NCI-H146 treated with DMSO at 0.1 percent for 48 hours (cell line): ENCODE measurements at regions not wholly inside any gene's neighbourhood (a gene's known extent, or its start where the extent isn't known, plus 50 kb on each side); places are given as distances from the start of the nearest gene placed in this dataset.
"Not testable (repeated sequence)": the region's sequence is repeated elsewhere in the genome, so short reads cannot be mapped to it uniquely, and the experiment has no call there.

Experiments used
- DNase-seq: peaks from one replicate; lab custom pipeline; 2025; ENCODE audit not compliant: unreplicated experiment; lab: John Stamatoyannopoulos, UW

- DNase-seq: no peak
These were observed 152.1 kb downstream of the UQCRFS1 start for GRCh38 chr19:29060813-29061364.

- no peak for DNase-seq
These were observed 156.4 kb downstream of the UQCRFS1 start for GRCh38 chr19:29056535-29056934.

GRCh38 chr19:29054886-29055675 lies 157.9 kb downstream of the UQCRFS1 start:
- DNase-seq: no peak

GRCh38 chr19:29048873-29049272 lies 164.1 kb downstream of the UQCRFS1 start:
- DNase-seq: no peak

GRCh38 chr19:29045679-29046254 lies 167.2 kb downstream of the UQCRFS1 start:
- DNase-seq: no peak

GRCh38 chr19:29044037-29044436 lies 168.9 kb downstream of the UQCRFS1 start:
- DNase-seq: no peak

- no peak for DNase-seq
These were observed 170.5 kb downstream of the UQCRFS1 start for GRCh38 chr19:29042450-29042849.

- DNase-seq: no peak
These were observed 172.0 kb downstream of the UQCRFS1 start for GRCh38 chr19:29040951-29041350.

GRCh38 chr19:29040292-29040691 lies 172.7 kb downstream of the UQCRFS1 start:
- no peak for DNase-seq

- DNase-seq: not testable (repeated sequence)
These were observed 173.9 kb downstream of the UQCRFS1 start for GRCh38 chr19:29039036-29039435.

GRCh38 chr19:29031216-29031615 lies 181.7 kb downstream of the UQCRFS1 start:
- no peak for DNase-seq

- no peak for DNase-seq
These were observed 183.5 kb downstream of the UQCRFS1 start for GRCh38 chr19:29029268-29029958.

GRCh38 chr19:29022599-29022998 lies 190.4 kb downstream of the UQCRFS1 start:
- no peak for DNase-seq

- DNase-seq: no peak
These were observed 190.8 kb downstream of the UQCRFS1 start for GRCh38 chr19:29022165-29022564.

- DNase-seq: no peak
These were observed 191.6 kb downstream of the UQCRFS1 start for GRCh38 chr19:29021232-29021916.

GRCh38 chr19:29019403-29019802 lies 193.5 kb downstream of the UQCRFS1 start:
- no peak for DNase-seq

GRCh38 chr19:29018542-29018941 lies 194.4 kb downstream of the UQCRFS1 start:
- DNase-seq: no peak

- no peak for DNase-seq
These were observed 195.2 kb downstream of the UQCRFS1 start for GRCh38 chr19:29017788-29018187.

GRCh38 chr19:29016926-29017760 lies 195.8 kb downstream of the UQCRFS1 start:
- DNase-seq: no peak

GRCh38 chr19:29016353-29016752 lies 196.6 kb downstream of the UQCRFS1 start:
- no peak for DNase-seq
